GM12878 (cell line): ENCODE measurements at regions not wholly inside any gene's neighbourhood (a gene's known extent, or its start where the extent isn't known, plus 50 kb on each side); places are given as distances from the start of the nearest gene placed in this dataset.

Experiments
- ATAC-seq: fragments of 200-7000 bp; cut with Tn5 transposase; 3 replicates; pipeline ENCODE4 v1.9.1; 2020; ENCODE audit warnings: mild to moderate bottlenecking, moderate library complexity
- BruUV-seq: library from RNA; stranded (reverse); fragments of 400-500 nt; replicated peaks from 2 replicates; lab custom pipeline; 2021; lab: Mats Ljungman, UMichigan
- CTCF ChIA-PET: fragments of 300-600 bp; sonication (Branson Sonifier 250); formaldehyde crosslinking; extraction: SDS; loops from one replicate; lab custom pipeline; 2021; ENCODE audit warnings: inconsistent platforms; lab: Yijun Ruan, JAX
- POLR2A ChIA-PET: fragments of 350-600 bp; formaldehyde crosslinking; extraction: SDS; loops from one replicate; lab custom pipeline; 2021; ENCODE audit warnings: inconsistent platforms; lab: Charles Lee
- RAD21 ChIA-PET: fragments of 300-600 bp; sonication (Branson Sonifier 250); formaldehyde crosslinking; loops from one replicate; lab custom pipeline; 2023; ENCODE audit warnings: antibody characterized with exemption; ENCODE audit not compliant: unreplicated experiment; lab: Charles Lee
- SMC1A ChIA-PET: fragments of 300-600 bp; sonication (Branson Sonifier 250); formaldehyde crosslinking; loops from one replicate; lab custom pipeline; 2023; ENCODE audit not compliant: unreplicated experiment, uncharacterized antibody; lab: Charles Lee
- DNase-seq: peaks from one replicate; pipeline ENCODE4 v3.0.0-alpha.2; 2011; ENCODE audit warnings: low read depth, low spot score
- FAIRE-seq: peaks from 3 replicates; lab custom pipeline; 2011; peaks lifted over from hg19 to GRCh38; lab: Jason Lieb, UNC
- H2AFZ ChIP-seq: 2 replicates; pipeline ENCODE4 v1.6.0; 2011; ENCODE audit warnings: low read depth, low read length, control low read depth; ENCODE audit not compliant: control insufficient read depth
- H3K27ac ChIP-seq: 2 replicates; pipeline ENCODE4 v1.5.1; 2011; ENCODE audit warnings: control low read depth; ENCODE audit not compliant: control insufficient read depth, insufficient read depth
- H3K27me3 ChIP-seq, 2 experiments: replicated peaks in 1 of 2; 2 replicates each; pipeline versions ENCODE4 v1.6.0 to v1.6.1; 2011; ENCODE audit warnings: low read length in 1 of 2; ENCODE audit not compliant: control insufficient read depth in 2 of 2, insufficient read depth in 2 of 2
- H3K36me3 ChIP-seq, 2 experiments: 2 replicates each; pipeline ENCODE4 v1.5.1; 2011; ENCODE audit warnings: low read length in 1 of 2; ENCODE audit not compliant: control insufficient read depth in 2 of 2, insufficient read depth in 2 of 2
- H3K4me1 ChIP-seq: 2 replicates; pipeline ENCODE4 v1.6.1; 2011; ENCODE audit warnings: mild to moderate bottlenecking, low read length, moderate library complexity, mixed read lengths; ENCODE audit not compliant: control insufficient read depth, insufficient read depth
- H3K4me2 ChIP-seq: 2 replicates; pipeline ENCODE4 v1.6.0; 2011; ENCODE audit warnings: control low read depth; ENCODE audit not compliant: control insufficient read depth, insufficient read depth
- H3K4me3 ChIP-seq: fragments of 200-600 bp; sonication (generic); 2 replicates; pipeline ENCODE4 v1.5.1; 2016
- H3K79me2 ChIP-seq: 2 replicates; pipeline ENCODE4 v1.6.0; 2011; ENCODE audit warnings: low read length; ENCODE audit not compliant: control insufficient read depth, insufficient read depth
- H3K9ac ChIP-seq: 2 replicates; pipeline ENCODE4 v1.8.0; 2011; ENCODE audit warnings: low read length, control low read depth, mixed read lengths; ENCODE audit not compliant: control insufficient read depth, insufficient read depth
- H3K9me3 ChIP-seq: replicated peaks from 3 replicates; pipeline ENCODE4 v1.5.1; 2011; ENCODE audit warnings: mild to moderate bottlenecking, low read length; ENCODE audit not compliant: control insufficient read depth, insufficient read depth
- H4K20me1 ChIP-seq: 2 replicates; pipeline ENCODE4 v1.6.0; 2011; ENCODE audit not compliant: control insufficient read depth, insufficient read depth
- ASH2L ChIP-seq: fragments of 300-600, 200-600 bp; sonication (generic); IDR thresholded peaks from 2 replicates; pipeline ENCODE4 v1.6.1; 2017; ENCODE audit warnings: low read depth, mild to moderate bottlenecking, borderline replicate concordance
- BRCA1 ChIP-seq: IDR thresholded peaks from 2 replicates; pipeline ENCODE4 v1.6.1; 2011; ENCODE audit warnings: low read depth, low read length, improper control_type of control experiment
- IKZF1 ChIP-seq: fragments of 450-650 bp; conservative IDR thresholded peaks from 2 replicates; pipeline ENCODE4 v1.6.1; 2017; ENCODE audit warnings: antibody characterized with exemption, mild to moderate bottlenecking
- MXI1 ChIP-seq: fragments of 150-350 bp; IDR thresholded peaks from 2 replicates; pipeline ENCODE4 v1.6.1; 2011; ENCODE audit warnings: low read depth, mild to moderate bottlenecking, inconsistent platforms, low read length, improper control_type of control experiment
- NBN ChIP-seq: fragments of 450-650 bp; IDR thresholded peaks from 2 replicates; pipeline ENCODE4 v1.6.1; 2016
- PAX8 ChIP-seq: fragments of 450-650 bp; IDR thresholded peaks from 2 replicates; pipeline ENCODE4 v1.6.1; 2017; ENCODE audit warnings: mild to moderate bottlenecking, moderate library complexity
- PBX3 ChIP-seq: IDR thresholded peaks from 2 replicates; pipeline ENCODE4 v1.6.1; 2011; ENCODE audit warnings: mild to moderate bottlenecking, low read depth, low read length, moderate library complexity; ENCODE audit not compliant: insufficient replicate concordance
- PKNOX1 ChIP-seq: fragments of 450-650 bp; IDR thresholded peaks from 2 replicates; pipeline ENCODE4 v1.6.1; 2016; ENCODE audit warnings: mild to moderate bottlenecking
- REST ChIP-seq: IDR thresholded peaks from 2 replicates; pipeline ENCODE4 v1.6.1; 2012; ENCODE audit warnings: mild to moderate bottlenecking, low read depth, low read length
- SPI1 ChIP-seq: IDR thresholded peaks from 2 replicates; pipeline ENCODE4 v1.6.1; 2011; ENCODE audit warnings: low read depth, mild to moderate bottlenecking, low read length, moderate library complexity, borderline replicate concordance; ENCODE audit not compliant: insufficient read depth
- SUZ12 ChIP-seq: fragments of 200-600 bp; sonication (generic); IDR thresholded peaks from one replicate; pipeline ENCODE4 v1.6.1; 2018; ENCODE audit warnings: antibody characterized with exemption, mild to moderate bottlenecking; ENCODE audit not compliant: unreplicated experiment
- TARDBP ChIP-seq: IDR thresholded peaks from 2 replicates; pipeline ENCODE4 v1.6.1; 2016; ENCODE audit warnings: borderline replicate concordance
- ZNF687 ChIP-seq: fragments of 450-650 bp; IDR thresholded peaks from 2 replicates; pipeline ENCODE4 v1.6.1; 2017; ENCODE audit warnings: mild to moderate bottlenecking, moderate library complexity
- ZSCAN29 ChIP-seq: fragments of 450-650 bp; IDR thresholded peaks from 2 replicates; pipeline ENCODE4 v1.6.1; 2017; ENCODE audit warnings: mild to moderate bottlenecking, moderate library complexity
- WGBS: methylation state at CpG from one replicate; pipeline ENCODE4 v1.1.6; 2016; ENCODE audit warnings: low lambda C conversion rate; ENCODE audit not compliant: insufficient replicate concordance, insufficient coverage; ENCODE audit errors: missing lambda C conversion rate; 5-methylcytosine and 5-hydroxymethylcytosine counted together
- in situ Hi-C: fragments of 300-500 bp; cut with MboI; formaldehyde crosslinking; loops from 9 replicates; pipeline ENCODE4 v1.14.3; 2018; ENCODE audit warnings: mixed read lengths
- intact Hi-C: fragments of 100-400 bp; cut with micrococcal nuclease; formaldehyde crosslinking; loops from one replicate; pipeline ENCODE4 v1.14.2; 2022; ENCODE audit not compliant: unreplicated experiment

GRCh38 chr6:133042550-133043120, 198.5 kb upstream of the EYA4 start (continued):
- TF ChIP-seq PBX3 (no peak), PAX8 (no peak), SUZ12 (no peak), ASH2L (no peak)

GRCh38 chr6:133046576-133046975, 194.6 kb upstream of the EYA4 start:
- CTCF ChIA-PET = interaction anchor here (1.1 to 1.2 kb wide), 2 partner anchors 8 to 15 kb away, joined by 3 read pairs; no protein-coding TSS in a partner anchor
- POLR2A ChIA-PET = no interaction called here
- no peak for TF ChIP-seq MXI1
- TF ChIP-seq PKNOX1 = no peak
- no peak for TF ChIP-seq REST
- no peak for TF ChIP-seq ZNF687
- no peak for TF ChIP-seq IKZF1
- no peak for TF ChIP-seq ZSCAN29
- no peak for TF ChIP-seq TARDBP
- TF ChIP-seq BRCA1 = no peak
- TF ChIP-seq SPI1 = no peak
- TF ChIP-seq NBN = no peak

More at GRCh38 chr6:133046576-133046975, 194.6 kb upstream of the EYA4 start:
- Histone ChIP-seq H3K27me3 (no peaks in the 10 kb centered on the region), H3K4me2 (no peak overlapping the region), H3K4me3 (no peak overlapping the region), H3K9me3 (no peaks in the 10 kb centered on the region), H4K20me1 (no peaks in the 10 kb centered on the region), H2AFZ (no peak overlapping the region), H3K4me1 (no peaks in the 10 kb centered on the region), H3K27ac (no peak overlapping the region), H3K36me3 (no peaks in the 10 kb centered on the region), H3K79me2 (no peaks in the 10 kb centered on the region), H3K9ac (no peak overlapping the region)
- FAIRE-seq (no peak), ATAC-seq (no peak), DNase-seq (no peak)
- ChIA-PET RAD21 (no interaction called here), SMC1A (no interaction called here)
- no TSS peak for BruUV-seq
- in situ Hi-C loops = no loop called here
- intact Hi-C loops = no loop called here
- WGBS = 26% methylated on average over 3 of the region's 3 CpGs
